Right hindlimb (tissue), 1 donor: ENCODE measurements at regions not wholly inside any gene's neighbourhood (a gene's known extent, or its start where the extent isn't known, plus 50 kb on each side); places are given as distances from the start of the nearest gene placed in this dataset.
"Not testable (repeated sequence)": the region's sequence is repeated elsewhere in the genome, so short reads cannot be mapped to it uniquely, and the experiment has no call there.

Experiments
- DNase-seq: peaks from one replicate; pipeline ENCODE4 v3.0.0-alpha.2; 2018

- DNase-seq: no peak
Measured at GRCh38 chr5:145562931-145563330, 272.2 kb downstream of the PRELID2 start.

- no peak for DNase-seq
Measured at GRCh38 chr5:145558288-145558687, 276.9 kb downstream of the PRELID2 start.

GRCh38 chr5:145557345-145557744 lies 277.8 kb downstream of the PRELID2 start:
- DNase-seq: no peak

GRCh38 chr5:145554399-145554798 lies 280.7 kb downstream of the PRELID2 start:
- no peak for DNase-seq

- no peak for DNase-seq
Measured at GRCh38 chr5:145553177-145553576, 282.0 kb downstream of the PRELID2 start.

- DNase-seq: no peak
Measured at GRCh38 chr5:145551714-145552113, 283.4 kb downstream of the PRELID2 start.

- no peak for DNase-seq
Measured at GRCh38 chr5:145548097-145548496, 287.0 kb downstream of the PRELID2 start.

GRCh38 chr5:145544401-145544800 lies 290.7 kb downstream of the PRELID2 start:
- no peak for DNase-seq

- no peak for DNase-seq
Measured at GRCh38 chr5:145543968-145544367, 291.2 kb downstream of the PRELID2 start.

- no peak for DNase-seq
Measured at GRCh38 chr5:145540375-145540774, 294.8 kb downstream of the PRELID2 start.

- DNase-seq: no peak
Measured at GRCh38 chr5:145539201-145539600, 295.9 kb downstream of the PRELID2 start.

GRCh38 chr5:145536133-145536532 lies 299.0 kb downstream of the PRELID2 start:
- no peak for DNase-seq

GRCh38 chr5:145531038-145531734 lies 304.0 kb downstream of the PRELID2 start:
- no peak for DNase-seq

- DNase-seq: no peak
Measured at GRCh38 chr5:145521523-145521922, 313.6 kb downstream of the PRELID2 start.

- no peak for DNase-seq
Measured at GRCh38 chr5:145521066-145521465, 314.1 kb downstream of the PRELID2 start.

- DNase-seq: no peak
Measured at GRCh38 chr5:145520335-145520734, 314.8 kb downstream of the PRELID2 start.

GRCh38 chr5:145517588-145517987 lies 317.6 kb downstream of the PRELID2 start:
- not testable (repeated sequence) for DNase-seq

GRCh38 chr5:145511351-145511750 lies 323.8 kb downstream of the PRELID2 start:
- DNase-seq: no peak

GRCh38 chr5:145510769-145511168 lies 324.4 kb downstream of the PRELID2 start:
- no peak for DNase-seq

GRCh38 chr5:145510324-145510723 lies 324.8 kb downstream of the PRELID2 start:
- DNase-seq: peak; percentile 37

GRCh38 chr5:145509336-145510136 lies 325.6 kb downstream of the PRELID2 start:
- no peak for DNase-seq

- DNase-seq: no peak
Measured at GRCh38 chr5:145506185-145506850, 328.8 kb downstream of the PRELID2 start.

- DNase-seq: no peak
Measured at GRCh38 chr5:145502906-145503305, 332.2 kb downstream of the PRELID2 start.

GRCh38 chr5:145500710-145501109 lies 334.4 kb downstream of the PRELID2 start:
- DNase-seq: no peak
